Retinal pigment epithelial cell (primary cell): ENCODE measurements at regions not wholly inside any gene's neighbourhood (a gene's known extent, or its start where the extent isn't known, plus 50 kb on each side); places are given as distances from the start of the nearest gene placed in this dataset.

Experiments
- DNase-seq: peaks from one replicate; pipeline ENCODE4 v3.0.0-alpha.2; 2010; ENCODE audit warnings: low read depth
- H3K4me3 ChIP-seq: 2 replicates; pipeline ENCODE4 v1.5.1; 2011; ENCODE audit warnings: mild to moderate bottlenecking, low read length, control low read depth, moderate library complexity
- CTCF ChIP-seq: conservative IDR thresholded peaks from 2 replicates; pipeline ENCODE4 v1.5.1; 2011; ENCODE audit warnings: low read depth, low read length, control low read depth, inconsistent platforms

- TF ChIP-seq CTCF, result no peak
- no peak for DNase-seq
- no peak overlapping the region for H3K4me3 ChIP-seq
Measured at GRCh38 chr2:177329064-177329463, 63.5 kb upstream of the AGPS start.

GRCh38 chr2:177331466-177331997 is 61.0 kb upstream of the AGPS start:
- no peak for DNase-seq
- no peak overlapping the region for H3K4me3 ChIP-seq
- no peak for TF ChIP-seq CTCF

GRCh38 chr2:177332026-177332991 is 60.3 kb upstream of the AGPS start:
- DNase-seq, result no peak
- no peak overlapping the region for H3K4me3 ChIP-seq
- TF ChIP-seq CTCF, result peak; percentile 68

- DNase-seq, result no peak
- no peak for TF ChIP-seq CTCF
- no peak overlapping the region for H3K4me3 ChIP-seq
Measured at GRCh38 chr2:177332992-177333388, 59.6 kb upstream of the AGPS start.

GRCh38 chr2:177334940-177335543 is 57.5 kb upstream of the AGPS start:
- H3K4me3 ChIP-seq, result no peak overlapping the region
- no peak for DNase-seq
- peak; percentile 91 for TF ChIP-seq CTCF

GRCh38 chr2:177335917-177336450 is 56.6 kb upstream of the AGPS start:
- no peak overlapping the region for H3K4me3 ChIP-seq
- no peak for DNase-seq
- TF ChIP-seq CTCF, result no peak
